CD4-positive, CD25-positive, alpha-beta regulatory T cell (primary cell): ENCODE measurements at regions not wholly inside any gene's neighbourhood (a gene's known extent, or its start where the extent isn't known, plus 50 kb on each side); places are given as distances from the start of the nearest gene placed in this dataset.
A peak's percentile ranks its signal among the peaks of the same experiment; 100 is the strongest.

Experiments
- ATAC-seq, 2 donors: fragments of 150-1000 bp; cut with Tn5 transposase; one replicate each; pipeline ENCODE4 v1.10.0; 2021; ENCODE audit warnings: low read depth in 2 of 2, moderate number of reproducible peaks in 2 of 2, moderate library complexity in 1 of 2
- DNase-seq, 3 donors: peaks; one replicate each; pipeline versions ENCODE4 v3.0.0 to v3.0.0-alpha.2; 2012 to 2022; ENCODE audit warnings: mixed read lengths in 1 of 3
- H3K27ac ChIP-seq: one replicate; pipeline ENCODE4 v1.7.0; 2013; ENCODE audit warnings: mild to moderate bottlenecking, low read length; ENCODE audit not compliant: insufficient read depth, poor library complexity, severe bottlenecking
- H3K27me3 ChIP-seq: one replicate; pipeline ENCODE4 v1.7.0; 2013; ENCODE audit warnings: low read length; ENCODE audit not compliant: control insufficient read depth, insufficient read depth
- H3K36me3 ChIP-seq: one replicate; pipeline ENCODE4 v1.7.0; 2013; ENCODE audit warnings: mild to moderate bottlenecking, low read length, moderate library complexity; ENCODE audit not compliant: control insufficient read depth, insufficient read depth
- H3K4me1 ChIP-seq: 2 replicates; pipeline ENCODE4 v1.7.0; 2013; ENCODE audit warnings: mild to moderate bottlenecking, low read length; ENCODE audit not compliant: insufficient read depth, control insufficient read depth, poor library complexity, severe bottlenecking
- H3K4me3 ChIP-seq: one replicate; pipeline ENCODE4 v1.7.0; 2013; ENCODE audit warnings: low read depth, mild to moderate bottlenecking, low read length, moderate library complexity
- H3K9me3 ChIP-seq, 2 experiments: 1 replicate in 1 of 2; 2 replicates in 1 of 2; pipeline ENCODE4 v1.7.0; 2013; ENCODE audit warnings: low read length in 2 of 2, mild to moderate bottlenecking in 1 of 2, moderate library complexity in 1 of 2; ENCODE audit not compliant: control insufficient read depth in 2 of 2
- H3K27ac Mint-ChIP-seq, 3 donors: one replicate each; pipeline ENCODE4 v1.8.0; 2020 to 2022; ENCODE audit warnings: mild to moderate bottlenecking in 3 of 3, mixed read lengths in 3 of 3, moderate library complexity in 2 of 3
- H3K27me3 Mint-ChIP-seq: one replicate; pipeline ENCODE4 v1.8.0; 2022; ENCODE audit warnings: mild to moderate bottlenecking, mixed read lengths
- H3K36me3 Mint-ChIP-seq: one replicate; pipeline ENCODE4 v1.8.0; 2020; ENCODE audit warnings: mixed read lengths
- H3K4me1 Mint-ChIP-seq, 4 donors: one replicate each; pipeline ENCODE4 v1.8.0; 2020 to 2022; ENCODE audit warnings: mixed read lengths in 4 of 4, mild to moderate bottlenecking in 1 of 4
- H3K4me3 Mint-ChIP-seq, 4 donors: one replicate each; pipeline ENCODE4 v1.8.0; 2020 to 2022; ENCODE audit warnings: mild to moderate bottlenecking in 4 of 4, mixed read lengths in 4 of 4, moderate library complexity in 3 of 4
- H3K9me3 Mint-ChIP-seq, 7 donors: one replicate each; pipeline ENCODE4 v1.8.0; 2020 to 2022; ENCODE audit warnings: mixed read lengths in 7 of 7, mild to moderate bottlenecking in 3 of 7, moderate library complexity in 2 of 7

- ATAC-seq (no peak), DNase-seq (no peak)
- no peaks in the 10 kb centered on the region for H3K27me3 Mint-ChIP-seq
- no peaks in the 10 kb centered on the region for H3K36me3 ChIP-seq
- H3K4me1 ChIP-seq: no peaks in the 10 kb centered on the region
- H3K27me3 ChIP-seq: no peaks in the 10 kb centered on the region
- H3K9me3 Mint-ChIP-seq: peaks cover 0 to 2% (median 0%) of the 10 kb centered on the region in 7 donors
- no peak overlapping the region for H3K4me3 ChIP-seq
- H3K9me3 ChIP-seq: no peaks in the 10 kb centered on the region
- H3K4me1 Mint-ChIP-seq: no peaks in the 10 kb centered on the region
- H3K27ac ChIP-seq: no peak overlapping the region
- H3K4me3 Mint-ChIP-seq: no peak overlapping the region
- H3K36me3 Mint-ChIP-seq: no peaks in the 10 kb centered on the region
- no peak overlapping the region for H3K27ac Mint-ChIP-seq
Measured at GRCh38 chr6:47098570-47098993, 56.5 kb upstream of the ADGRF1 start.

GRCh38 chr6:47097092-47097945 lies 55.2 kb upstream of the ADGRF1 start:
- ATAC-seq (no peak), DNase-seq (peak in 1 of 3 donors; percentile 45)
- H3K4me1 Mint-ChIP-seq: no peaks in the 10 kb centered on the region
- Histone ChIP-seq H3K9me3 (no peaks in the 10 kb centered on the region), H3K27me3 (no peaks in the 10 kb centered on the region), H3K4me1 (no peaks in the 10 kb centered on the region), H3K27ac (no peak overlapping the region), H3K4me3 (no peak overlapping the region), H3K36me3 (no peaks in the 10 kb centered on the region)
- no peak overlapping the region for H3K4me3 Mint-ChIP-seq
- peaks cover 0 to 2% (median 0%) of the 10 kb centered on the region in 7 donors for H3K9me3 Mint-ChIP-seq
- no peaks in the 10 kb centered on the region for H3K36me3 Mint-ChIP-seq
- H3K27ac Mint-ChIP-seq: no peak overlapping the region
- no peaks in the 10 kb centered on the region for H3K27me3 Mint-ChIP-seq

GRCh38 chr6:47096211-47096895 lies 54.2 kb upstream of the ADGRF1 start:
- no peak overlapping the region for H3K27ac ChIP-seq
- Mint-ChIP-seq H3K27ac (no peak overlapping the region), H3K27me3 (peaks cover 4% of the 10 kb centered on the region), H3K4me3 (no peak overlapping the region), H3K36me3 (no peaks in the 10 kb centered on the region), H3K4me1 (no peaks in the 10 kb centered on the region), H3K9me3 (peaks cover 0 to 2% (median 0%) of the 10 kb centered on the region in 7 donors)
- no peaks in the 10 kb centered on the region for H3K4me1 ChIP-seq
- DNase-seq: no peak
- ATAC-seq: no peak
- no peaks in the 10 kb centered on the region for H3K9me3 ChIP-seq
- no peak overlapping the region for H3K4me3 ChIP-seq
- no peaks in the 10 kb centered on the region for H3K27me3 ChIP-seq
- no peaks in the 10 kb centered on the region for H3K36me3 ChIP-seq

- H3K4me1 Mint-ChIP-seq: no peaks in the 10 kb centered on the region
- peaks cover 0 to 2% (median 0%) of the 10 kb centered on the region in 7 donors for H3K9me3 Mint-ChIP-seq
- Histone ChIP-seq H3K9me3 (no peaks in the 10 kb centered on the region), H3K27me3 (no peaks in the 10 kb centered on the region), H3K4me1 (no peaks in the 10 kb centered on the region), H3K36me3 (no peaks in the 10 kb centered on the region), H3K27ac (no peak overlapping the region), H3K4me3 (no peak overlapping the region)
- H3K27ac Mint-ChIP-seq: no peak overlapping the region
- no peak for ATAC-seq
- no peaks in the 10 kb centered on the region for H3K36me3 Mint-ChIP-seq
- DNase-seq: no peak
- H3K4me3 Mint-ChIP-seq: no peak overlapping the region
- H3K27me3 Mint-ChIP-seq: peaks cover 4% of the 10 kb centered on the region
Measured at GRCh38 chr6:47094241-47094925, 52.3 kb upstream of the ADGRF1 start.

- H3K36me3 Mint-ChIP-seq: no peaks in the 10 kb centered on the region
- DNase-seq: no peak
- H3K4me1 Mint-ChIP-seq: no peaks in the 10 kb centered on the region
Measured at GRCh38 chr6:47093169-47093568, 51.0 kb upstream of the ADGRF1 start.

GRCh38 chr6:47091886-47092668 lies 49.9 kb upstream of the ADGRF1 start:
- H3K27ac Mint-ChIP-seq: no peak overlapping the region
- no peak overlapping the region for H3K4me3 Mint-ChIP-seq
- H3K27me3 ChIP-seq: no peaks in the 10 kb centered on the region
- H3K9me3 ChIP-seq: no peaks in the 10 kb centered on the region
- H3K36me3 Mint-ChIP-seq: no peaks in the 10 kb centered on the region
- DNase-seq (no peak), ATAC-seq (no peak)
- H3K4me3 ChIP-seq: no peak overlapping the region
- peaks cover 4% of the 10 kb centered on the region for H3K27me3 Mint-ChIP-seq
- peaks cover 0 to 2% (median 0%) of the 10 kb centered on the region in 7 donors for H3K9me3 Mint-ChIP-seq
- H3K27ac ChIP-seq: no peak overlapping the region
- H3K4me1 Mint-ChIP-seq: no peaks in the 10 kb centered on the region
- no peaks in the 10 kb centered on the region for H3K36me3 ChIP-seq
- H3K4me1 ChIP-seq: no peaks in the 10 kb centered on the region

More at GRCh38 chr6:47093169-47093568, 51.0 kb upstream of the ADGRF1 start:
- Mint-ChIP-seq H3K27me3 (peaks cover 4% of the 10 kb centered on the region), H3K4me3 (no peak overlapping the region), H3K27ac (no peak overlapping the region), H3K9me3 (peaks cover 0 to 2% (median 0%) of the 10 kb centered on the region in 7 donors)
- ATAC-seq: no peak
- Histone ChIP-seq H3K27me3 (no peaks in the 10 kb centered on the region), H3K4me1 (no peaks in the 10 kb centered on the region), H3K36me3 (no peaks in the 10 kb centered on the region), H3K4me3 (no peak overlapping the region), H3K9me3 (no peaks in the 10 kb centered on the region), H3K27ac (no peak overlapping the region)
